Adrenal gland (tissue), 5 donors: ENCODE measurements at regions not wholly inside any gene's neighbourhood (a gene's known extent, or its start where the extent isn't known, plus 50 kb on each side); places are given as distances from the start of the nearest gene placed in this dataset.

Experiments used
- POLR2A ChIP-seq, 2 donors: fragments of 450-650 bp; IDR thresholded peaks; one replicate each; pipeline ENCODE4 v1.6.1; 2017; ENCODE audit warnings: antibody characterized with exemption in 2 of 2, mild to moderate bottlenecking in 2 of 2, moderate library complexity in 1 of 2
- TF ChIP-seq, protein P1 (sequence below), 6 experiments: fragments of 450-650 bp in 4 of 6; fragments of 200-600 bp in 2 of 6; sonication (generic) in 1 of 6; IDR thresholded peaks; 1 replicate in 5 of 6; 2 replicates in 1 of 6; pipeline versions ENCODE4 v1.5.1 to v1.8.0; 2016 to 2021; ENCODE audit warnings: antibody characterized with exemption in 6 of 6, mild to moderate bottlenecking in 2 of 6, moderate library complexity in 1 of 6
- donor health status: DM: no; HTN: no; CAD: no.

DNA sequence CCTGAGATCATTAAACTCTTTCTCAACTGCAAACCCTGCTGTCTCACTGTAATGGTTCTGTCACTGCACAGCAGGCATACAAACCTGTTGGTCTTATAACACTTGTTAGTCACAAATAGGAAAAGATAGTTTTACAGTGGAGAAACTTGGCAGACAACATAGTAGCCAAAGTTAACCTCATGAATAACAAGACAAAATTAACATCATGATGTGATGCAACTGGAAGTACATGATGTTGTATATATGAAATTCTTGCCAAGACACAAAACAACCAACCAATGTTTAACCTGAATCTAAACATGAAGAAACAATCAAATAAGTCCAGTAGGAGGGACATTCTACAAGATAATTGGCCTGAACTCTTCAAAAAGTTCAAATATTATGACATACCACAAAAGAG is 189.3 kb downstream of the RNF152 start:
- TF ChIP-seq, protein P1, sequence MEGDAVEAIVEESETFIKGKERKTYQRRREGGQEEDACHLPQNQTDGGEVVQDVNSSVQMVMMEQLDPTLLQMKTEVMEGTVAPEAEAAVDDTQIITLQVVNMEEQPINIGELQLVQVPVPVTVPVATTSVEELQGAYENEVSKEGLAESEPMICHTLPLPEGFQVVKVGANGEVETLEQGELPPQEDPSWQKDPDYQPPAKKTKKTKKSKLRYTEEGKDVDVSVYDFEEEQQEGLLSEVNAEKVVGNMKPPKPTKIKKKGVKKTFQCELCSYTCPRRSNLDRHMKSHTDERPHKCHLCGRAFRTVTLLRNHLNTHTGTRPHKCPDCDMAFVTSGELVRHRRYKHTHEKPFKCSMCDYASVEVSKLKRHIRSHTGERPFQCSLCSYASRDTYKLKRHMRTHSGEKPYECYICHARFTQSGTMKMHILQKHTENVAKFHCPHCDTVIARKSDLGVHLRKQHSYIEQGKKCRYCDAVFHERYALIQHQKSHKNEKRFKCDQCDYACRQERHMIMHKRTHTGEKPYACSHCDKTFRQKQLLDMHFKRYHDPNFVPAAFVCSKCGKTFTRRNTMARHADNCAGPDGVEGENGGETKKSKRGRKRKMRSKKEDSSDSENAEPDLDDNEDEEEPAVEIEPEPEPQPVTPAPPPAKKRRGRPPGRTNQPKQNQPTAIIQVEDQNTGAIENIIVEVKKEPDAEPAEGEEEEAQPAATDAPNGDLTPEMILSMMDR (IDR thresholded peaks at IDR 0.05) = no peak
- TF ChIP-seq POLR2A (IDR thresholded peaks at IDR 0.05) = no peak
